ENCODE measurements at regions not wholly inside any gene's neighbourhood (a gene's known extent, or its start where the extent isn't known, plus 50 kb on each side); places are given as distances from the start of the nearest gene placed in this dataset.
"Not testable (repeated sequence)": the region's sequence is repeated elsewhere in the genome, so short reads cannot be mapped to it uniquely, and the experiment has no call there.

DNA sequence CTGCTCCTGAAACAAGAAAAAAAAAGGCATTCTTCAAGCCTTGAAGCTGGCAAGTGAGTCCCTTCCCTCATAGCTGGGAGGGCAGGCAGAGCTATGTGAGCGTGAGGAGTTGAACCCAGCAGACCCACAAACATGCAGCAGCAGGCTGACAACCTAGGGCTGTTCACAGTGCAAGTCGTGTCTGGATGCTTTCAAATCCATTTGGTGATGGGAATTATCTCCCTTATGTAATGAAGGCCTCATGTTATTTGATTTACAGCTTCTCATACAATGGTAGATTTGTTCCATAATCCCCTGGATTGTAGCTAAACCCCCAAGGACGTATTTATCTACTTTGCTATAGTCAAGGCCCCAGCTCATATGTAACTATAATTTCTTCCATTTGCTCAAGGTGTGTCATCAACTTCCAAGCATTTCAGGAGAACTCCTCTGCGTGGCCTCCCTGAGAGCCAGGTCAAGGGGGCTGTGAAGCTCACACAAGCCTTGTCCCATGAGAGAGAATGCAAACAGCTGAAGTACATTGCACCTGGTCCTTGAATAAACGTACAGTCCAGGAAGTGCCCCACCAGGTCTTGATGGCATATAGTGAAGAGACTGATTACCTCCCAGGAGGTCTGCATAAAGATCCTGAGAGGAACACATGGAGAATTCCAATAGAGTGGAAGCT, 124.8 kb upstream of the SLC1A3 start:
- no peak for DNase-seq (ENCODE audit: low spot score)

DNA sequence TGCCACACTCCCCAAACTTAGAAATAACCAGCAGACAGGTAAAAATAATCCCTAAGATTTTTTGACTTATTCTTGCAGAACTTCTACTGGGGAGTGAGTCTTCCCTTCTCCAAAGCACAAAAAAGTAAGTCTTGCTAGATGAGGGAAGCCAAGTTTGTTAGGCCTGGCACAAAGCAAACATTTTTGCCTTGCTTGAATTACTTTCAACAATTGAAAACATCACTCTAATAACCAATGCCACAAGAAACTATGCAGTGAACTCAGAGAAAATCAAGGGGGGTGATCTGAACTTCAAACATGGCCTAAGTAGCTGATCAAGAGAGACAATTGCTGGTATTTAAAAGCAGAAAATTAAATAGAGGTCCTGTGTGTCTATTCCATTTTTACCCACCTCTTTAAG, 123.6 kb upstream of the SLC1A3 start:
- no peak for DNase-seq (ENCODE audit: low spot score)

DNA sequence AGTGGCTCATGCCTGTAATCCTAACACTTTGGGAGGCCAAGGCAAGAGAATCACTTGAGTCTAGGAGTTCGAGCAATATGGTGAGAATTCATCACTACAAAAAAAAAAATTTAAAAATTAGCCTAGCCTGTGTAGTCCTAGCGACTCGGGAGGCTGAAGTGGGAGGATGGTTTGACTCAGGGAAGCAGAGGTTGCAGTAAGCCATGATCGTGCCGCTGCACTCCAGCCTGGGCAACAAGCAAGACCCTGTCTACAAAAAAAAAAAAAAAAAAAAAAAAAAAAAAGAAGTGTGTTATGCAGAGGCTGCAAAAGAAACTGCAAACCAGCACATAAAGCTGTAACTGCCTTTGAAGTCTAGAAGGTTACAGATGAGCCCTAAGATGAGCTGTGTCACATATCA, 116.9 kb upstream of the SLC1A3 start:
- DNase-seq (ENCODE audit: low spot score) = no peak

DNA sequence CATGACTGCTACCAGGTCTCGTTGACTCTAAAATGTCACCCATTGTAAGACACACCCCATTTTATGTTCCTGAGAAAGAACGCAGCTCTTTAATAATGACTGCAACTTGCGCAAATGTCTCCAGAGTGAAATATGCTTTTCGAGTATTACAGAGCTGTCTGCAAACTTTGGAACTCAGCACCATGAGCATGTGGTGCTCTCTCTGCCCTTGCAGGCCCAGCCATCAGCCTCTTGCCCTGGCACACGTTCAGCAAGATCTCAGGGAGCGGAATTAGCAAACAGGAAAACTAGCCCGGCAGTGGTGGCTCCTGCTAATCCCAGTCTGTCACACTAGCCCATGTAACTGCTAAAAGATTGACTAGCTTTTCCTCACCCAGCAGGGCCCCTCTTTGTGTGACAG, 114.5 kb upstream of the SLC1A3 start:
- DNase-seq (ENCODE audit: low spot score) = no peak

DNA sequence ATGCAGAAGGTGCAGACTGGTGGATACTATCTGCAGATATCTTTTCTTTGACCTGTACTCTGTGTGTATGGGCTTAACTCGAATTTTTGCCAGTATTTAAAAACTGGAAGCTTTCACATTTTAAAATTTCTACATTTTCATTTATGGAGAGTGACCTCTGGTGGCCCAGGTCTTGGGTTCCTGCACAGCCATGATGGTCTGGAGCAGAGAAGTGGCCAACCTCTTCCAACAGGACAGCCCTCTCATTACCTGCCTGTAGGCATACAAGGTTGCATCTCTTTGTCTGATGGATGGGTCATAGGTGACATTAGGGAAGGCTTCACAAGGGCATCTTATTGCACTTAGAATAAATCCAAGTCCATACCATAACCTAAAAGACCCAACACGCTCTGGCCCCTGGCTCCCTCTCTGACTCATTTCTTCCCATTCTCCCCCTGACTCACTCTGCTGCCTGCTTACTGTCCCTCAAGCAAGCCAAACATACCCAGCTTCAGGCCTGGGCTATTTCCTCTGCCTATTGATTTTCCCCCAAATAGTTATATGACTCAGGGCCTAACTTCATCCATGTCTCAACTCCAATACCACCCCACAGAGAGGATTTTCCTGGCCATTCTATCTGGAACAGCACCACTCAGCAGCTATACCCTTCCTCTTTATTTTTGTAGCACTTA, 113.3 kb upstream of the SLC1A3 start:
- no peak for DNase-seq (ENCODE audit: low spot score)

- no peak for DNase-seq (ENCODE audit: low spot score)
Observed at GRCh38 chr5:36494028-36494427, 112.4 kb upstream of the SLC1A3 start.

GRCh38 chr5:36494841-36495601, 111.4 kb upstream of the SLC1A3 start:
- peak; percentile 63 for DNase-seq (ENCODE audit: low spot score)

- no peak for DNase-seq (ENCODE audit: low spot score)
Observed at GRCh38 chr5:36495611-36496010, 110.8 kb upstream of the SLC1A3 start.

- DNase-seq (ENCODE audit: low spot score) = peak; percentile 67
Observed at GRCh38 chr5:36496471-36496870, 109.9 kb upstream of the SLC1A3 start.

- DNase-seq (ENCODE audit: low spot score) = no peak
Observed at GRCh38 chr5:36502608-36503007, 103.8 kb upstream of the SLC1A3 start.

DNA sequence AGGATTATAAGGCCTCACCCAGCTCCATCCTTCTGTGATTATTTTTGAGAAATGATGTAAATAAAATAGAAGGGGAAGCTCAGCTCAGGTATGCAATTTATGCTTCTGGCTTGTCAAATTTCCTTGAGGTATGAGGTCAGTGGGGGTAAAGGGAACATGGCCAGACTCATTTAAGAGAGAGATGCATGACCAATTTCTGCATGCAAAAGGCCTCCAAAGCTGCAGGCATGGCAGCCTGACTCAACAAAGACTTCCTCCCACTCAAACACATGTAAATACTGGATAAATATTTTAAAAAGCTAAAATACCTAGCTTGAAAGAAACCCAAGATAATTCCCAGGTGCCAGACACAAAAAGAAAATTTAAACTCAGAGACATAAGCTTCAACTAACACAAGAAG, 101.4 kb upstream of the SLC1A3 start:
- DNase-seq (ENCODE audit: low spot score) = no peak

GRCh38 chr5:36507332-36507952, 99.0 kb upstream of the SLC1A3 start:
- DNase-seq (ENCODE audit: low spot score) = peak; percentile 81

GRCh38 chr5:36508331-36508730, 98.1 kb upstream of the SLC1A3 start:
- not testable (repeated sequence) for DNase-seq (ENCODE audit: low spot score)

DNA sequence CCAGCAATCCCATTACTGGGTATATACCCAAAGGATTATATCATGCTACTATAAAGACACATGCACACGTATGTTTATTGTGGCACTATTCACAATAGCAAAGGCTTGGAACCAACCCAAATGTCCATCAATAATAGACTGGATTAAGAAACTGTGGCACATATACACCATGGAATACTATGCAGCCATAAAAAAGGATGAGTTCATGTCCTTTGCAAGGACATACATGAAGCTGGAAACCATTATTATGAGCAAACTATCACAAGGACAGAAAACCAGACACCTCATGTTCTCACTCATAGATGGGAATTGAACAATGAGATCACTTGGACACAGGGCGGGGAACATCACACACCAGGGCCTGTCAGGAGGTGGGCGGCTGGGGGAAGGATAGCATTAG, 92.8 kb upstream of the SLC1A3 start:
- not testable (repeated sequence) for DNase-seq (ENCODE audit: low spot score)

DNA sequence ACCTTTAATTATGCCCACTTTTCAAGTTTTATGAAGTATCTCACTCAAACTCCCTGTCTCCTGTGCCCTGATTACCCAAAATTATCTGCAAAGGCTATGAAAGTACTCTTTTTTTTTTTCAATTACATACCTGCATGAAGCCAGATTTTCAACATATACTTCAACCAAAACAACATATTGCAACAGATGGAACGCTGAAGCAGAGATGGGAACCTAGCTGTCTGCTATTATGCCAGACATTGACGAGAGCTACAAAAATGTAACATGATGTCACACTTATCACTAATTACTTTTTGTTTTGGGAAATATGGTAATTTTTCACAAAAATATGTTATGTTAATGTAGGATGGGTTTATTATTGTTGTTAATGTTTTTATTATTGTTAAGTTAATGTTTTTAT, 86.5 kb upstream of the SLC1A3 start:
- DNase-seq (ENCODE audit: low spot score) = no peak

- no peak for DNase-seq (ENCODE audit: low spot score)
Observed at GRCh38 chr5:36521219-36521618, 85.2 kb upstream of the SLC1A3 start.

DNA sequence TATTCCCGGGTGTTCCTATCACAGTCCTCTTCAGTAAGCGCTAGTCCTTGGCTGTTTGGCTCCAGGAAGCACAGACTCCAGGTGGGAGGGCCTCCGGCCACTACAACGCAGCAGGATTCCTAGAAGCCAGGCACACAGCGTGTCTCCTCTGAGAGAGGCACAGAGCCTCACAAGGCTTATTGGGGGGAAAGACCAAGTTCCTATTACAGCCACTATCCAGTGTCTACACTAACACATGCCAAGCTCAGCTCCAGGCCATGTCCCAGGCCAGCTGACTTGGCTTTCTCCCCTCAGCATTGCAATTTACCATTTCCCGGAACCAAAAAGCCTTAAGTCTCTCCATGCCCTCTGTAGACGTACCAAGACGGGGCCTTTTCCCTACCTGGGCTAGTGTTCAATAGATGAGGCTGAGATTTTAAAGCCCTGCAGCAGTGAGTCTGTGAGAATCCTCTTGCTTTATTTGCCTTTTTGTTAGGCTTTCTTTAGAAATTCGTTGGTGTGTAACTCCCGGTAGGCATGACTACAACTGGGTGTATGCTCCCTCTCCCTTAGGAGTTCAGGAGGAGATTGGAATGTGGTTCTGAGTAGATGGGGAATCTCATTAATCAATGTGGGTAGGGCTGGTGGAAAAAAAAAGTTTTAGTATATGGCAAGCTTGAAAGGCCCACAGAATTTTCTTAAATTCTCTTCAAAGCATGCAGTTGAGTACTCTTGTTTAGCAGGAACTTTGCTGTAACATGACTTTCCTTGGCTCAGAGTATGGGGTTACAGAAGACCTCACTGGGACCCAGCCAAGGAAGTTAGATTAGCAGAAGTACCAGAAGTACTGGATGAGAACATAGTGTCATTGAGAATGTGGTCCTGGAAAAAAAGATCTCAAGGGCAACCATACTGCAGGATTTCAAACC, 84.3 kb upstream of the SLC1A3 start:
- no peak for DNase-seq (ENCODE audit: low spot score)

DNA sequence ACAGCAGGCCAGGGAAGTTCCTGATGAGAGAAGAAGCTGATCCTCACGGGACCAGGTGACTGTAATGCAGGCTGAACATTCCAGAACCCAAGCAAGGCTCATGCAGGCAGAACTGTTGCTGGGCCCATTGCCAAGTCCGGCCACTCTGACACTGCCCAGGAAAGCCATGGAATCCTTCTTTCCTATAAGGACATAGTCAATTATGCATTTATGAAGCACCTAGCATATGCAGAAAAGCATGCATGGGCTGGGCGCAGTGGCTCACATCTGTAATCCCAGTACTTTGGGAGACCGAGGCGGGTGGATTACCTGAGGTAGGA, 83.7 kb upstream of the SLC1A3 start:
- DNase-seq (ENCODE audit: low spot score) = no peak

GRCh38 chr5:36523450-36523849, 83.0 kb upstream of the SLC1A3 start:
- DNase-seq (ENCODE audit: low spot score) = no peak

DNA sequence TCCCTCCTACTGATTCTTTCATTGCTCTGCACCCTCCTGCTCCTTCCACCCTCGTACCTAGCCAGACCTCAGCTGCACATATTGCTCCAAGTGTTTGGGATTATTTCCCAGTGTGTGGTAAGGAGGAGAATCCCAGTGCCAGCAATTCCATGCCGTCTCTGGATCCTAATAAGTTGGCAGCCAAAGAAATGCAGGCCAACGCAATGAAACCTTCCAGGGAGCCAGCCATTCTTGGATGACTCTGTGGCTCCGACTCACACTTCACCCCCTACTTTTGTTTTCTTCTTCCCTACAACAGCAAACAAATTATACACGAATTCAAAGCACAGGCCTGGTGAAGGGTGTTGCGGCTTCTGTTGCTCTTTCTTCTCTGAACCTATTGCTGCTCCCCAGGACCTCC, 82.5 kb upstream of the SLC1A3 start:
- no peak for DNase-seq (ENCODE audit: low spot score)

DNA sequence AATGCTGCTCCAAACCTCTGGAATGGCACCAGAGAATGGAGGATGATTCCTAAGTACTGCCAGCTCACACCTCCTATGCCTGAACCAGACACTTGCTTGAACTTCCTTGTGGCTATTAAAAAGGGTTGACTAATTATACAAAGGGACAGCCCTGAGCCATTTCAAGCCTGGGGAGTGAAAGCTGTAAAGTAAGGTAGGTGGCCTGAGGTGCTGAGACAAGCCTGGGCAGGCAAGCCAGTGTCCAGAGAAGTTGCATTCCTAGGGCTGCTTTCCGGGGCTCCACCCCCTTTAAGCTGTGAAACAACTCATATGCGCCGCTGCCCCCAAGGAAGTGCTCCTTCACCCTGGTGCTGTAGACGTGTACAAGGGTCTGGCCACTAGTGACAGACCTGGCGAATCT, 79.9 kb upstream of the SLC1A3 start:
- no peak for DNase-seq (ENCODE audit: low spot score)

DNA sequence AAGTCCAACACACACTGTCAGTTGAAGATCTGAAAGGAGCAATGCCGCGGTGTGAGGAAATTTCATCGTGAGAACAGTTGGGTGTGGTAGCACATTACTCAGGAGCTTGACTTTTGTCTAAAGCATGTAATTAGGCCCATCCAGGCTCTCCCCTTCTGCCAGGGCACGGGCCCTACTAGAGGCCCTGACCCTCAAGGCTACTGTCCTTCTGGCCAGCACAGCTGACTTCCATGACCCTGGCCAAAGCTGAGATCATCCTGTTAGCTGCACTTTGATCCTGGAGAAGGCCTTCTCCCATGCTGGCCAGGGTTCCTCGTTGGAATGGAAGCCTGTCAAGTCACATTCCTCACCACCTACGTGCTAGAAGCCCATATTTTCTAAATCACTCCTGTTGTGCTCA, 77.8 kb upstream of the SLC1A3 start:
- no peak for DNase-seq (ENCODE audit: low spot score)
